ENCODE measurements at regions not wholly inside any gene's neighbourhood (a gene's known extent, or its start where the extent isn't known, plus 50 kb on each side); places are given as distances from the start of the nearest gene placed in this dataset.

GRCh38 chr7:400901-401485 is 111.0 kb downstream of the FOXL3 start:
- no peak for ATAC-seq
- Histone ChIP-seq H3K27me3 (peaks cover 0 to 15% (median 2%) of the 10 kb centered on the region in 9 donors), H3K9me3 (peaks cover 0 to 35% (median 10%) of the 10 kb centered on the region in 12 donors), H3K4me1 (no peaks in the 10 kb centered on the region), H3K36me3 (no peaks in the 10 kb centered on the region), H3K27ac (no peak overlapping the region), H3K4me3 (no peak overlapping the region)
- DNase-seq: peak in 3 of 5 donors; percentile 12 to 33 (median 16)
- intact Hi-C loops (cut with DNase I): no loop called here
- WGBS, 4 donors: 79 to 88% (median 83%) methylated on average over 7 to 9 of the region's 9 CpGs
- TF ChIP-seq POLR2A (IDR thresholded peaks at IDR 0.05): no peak
- TF ChIP-seq, protein P1, sequence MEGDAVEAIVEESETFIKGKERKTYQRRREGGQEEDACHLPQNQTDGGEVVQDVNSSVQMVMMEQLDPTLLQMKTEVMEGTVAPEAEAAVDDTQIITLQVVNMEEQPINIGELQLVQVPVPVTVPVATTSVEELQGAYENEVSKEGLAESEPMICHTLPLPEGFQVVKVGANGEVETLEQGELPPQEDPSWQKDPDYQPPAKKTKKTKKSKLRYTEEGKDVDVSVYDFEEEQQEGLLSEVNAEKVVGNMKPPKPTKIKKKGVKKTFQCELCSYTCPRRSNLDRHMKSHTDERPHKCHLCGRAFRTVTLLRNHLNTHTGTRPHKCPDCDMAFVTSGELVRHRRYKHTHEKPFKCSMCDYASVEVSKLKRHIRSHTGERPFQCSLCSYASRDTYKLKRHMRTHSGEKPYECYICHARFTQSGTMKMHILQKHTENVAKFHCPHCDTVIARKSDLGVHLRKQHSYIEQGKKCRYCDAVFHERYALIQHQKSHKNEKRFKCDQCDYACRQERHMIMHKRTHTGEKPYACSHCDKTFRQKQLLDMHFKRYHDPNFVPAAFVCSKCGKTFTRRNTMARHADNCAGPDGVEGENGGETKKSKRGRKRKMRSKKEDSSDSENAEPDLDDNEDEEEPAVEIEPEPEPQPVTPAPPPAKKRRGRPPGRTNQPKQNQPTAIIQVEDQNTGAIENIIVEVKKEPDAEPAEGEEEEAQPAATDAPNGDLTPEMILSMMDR (IDR thresholded peaks at IDR 0.05): no peak

DNA sequence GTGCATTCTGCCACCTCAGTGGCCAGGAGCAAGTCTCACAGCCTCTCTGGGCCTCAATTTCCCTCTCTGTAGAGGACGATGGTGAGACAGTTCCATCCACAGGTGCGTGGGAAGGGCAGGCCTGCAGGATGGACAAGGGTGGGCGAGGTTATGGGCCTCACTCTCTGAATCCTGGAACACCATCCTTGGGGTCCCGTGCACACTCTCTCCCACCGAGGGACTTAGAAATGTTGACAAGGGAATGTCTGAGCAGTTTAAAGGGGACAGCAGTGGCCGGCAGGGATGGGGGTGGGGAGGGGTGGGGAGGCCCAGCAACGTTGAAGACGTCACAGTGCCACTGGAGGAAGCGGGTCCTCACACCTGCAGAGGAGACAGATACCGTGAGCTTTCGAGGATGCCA is 111.5 kb downstream of the FOXL3 start:
- H3K4me1 ChIP-seq: no peaks in the 10 kb centered on the region
- no peak overlapping the region for H3K4me3 ChIP-seq
- peak in 1 of 5 donors; percentile 5 for DNase-seq
- peaks cover 0 to 30% (median 7%) of the 10 kb centered on the region in 12 donors for H3K9me3 ChIP-seq
- WGBS, 4 donors: 86 to 91% (median 90%) methylated on average over 6 to 11 of the region's 11 CpGs
- H3K27me3 ChIP-seq: peaks cover 0 to 17% (median 2%) of the 10 kb centered on the region in 9 donors
- H3K27ac ChIP-seq: no peak overlapping the region
- no peak for ATAC-seq
- TF ChIP-seq, protein P1 (IDR thresholded peaks at IDR 0.05): no peak
- no peak for TF ChIP-seq POLR2A (IDR thresholded peaks at IDR 0.05)
- no peaks in the 10 kb centered on the region for H3K36me3 ChIP-seq
- intact Hi-C loops (cut with DNase I): no loop called here

DNA sequence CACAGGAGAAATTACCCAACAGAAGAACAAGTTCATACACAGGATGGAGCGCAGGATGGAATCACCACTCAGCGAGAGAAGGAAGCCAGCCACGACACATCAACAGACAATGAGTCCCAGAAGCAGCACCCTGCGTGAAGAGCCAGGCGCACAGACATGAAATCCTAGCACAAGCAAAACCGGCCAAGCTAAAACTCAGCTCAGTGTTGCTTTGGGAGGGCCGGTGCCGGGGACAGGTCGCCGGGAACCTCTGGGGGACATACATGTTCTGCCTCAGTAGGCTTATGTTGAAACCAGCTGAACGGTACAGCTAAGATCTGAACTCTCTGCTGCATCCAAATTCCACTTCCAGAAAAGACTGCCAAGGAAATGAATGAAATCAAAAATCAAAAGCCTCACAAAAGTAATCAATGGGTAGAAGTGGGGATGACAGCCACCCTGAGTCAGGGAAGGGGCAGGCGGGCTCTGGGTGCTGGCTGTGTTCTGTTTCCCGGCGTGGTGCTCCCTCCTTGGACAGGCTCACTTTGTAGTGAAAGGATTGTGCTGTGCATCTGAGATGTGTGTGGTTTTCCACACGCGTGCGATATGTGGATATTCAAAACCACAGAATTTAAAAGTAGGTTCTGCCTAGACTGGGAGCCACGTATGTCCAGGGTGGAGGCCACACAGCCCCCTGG is 114.7 kb downstream of the PDGFA start:
- Histone ChIP-seq H3K36me3 (no peaks in the 10 kb centered on the region), H3K9me3 (no peaks in the 10 kb centered on the region), H3K4me3 (no peak overlapping the region), H3K27me3 (peaks cover 0 to 26% (median 4%) of the 10 kb centered on the region in 9 donors), H3K27ac (no peak overlapping the region), H3K4me1 (no peaks in the 10 kb centered on the region)
- no peak for ATAC-seq
- 87 to 90% (median 89%) methylated on average over 18 of the region's 18 CpGs for WGBS, 4 donors
- TF ChIP-seq, protein P1 (IDR thresholded peaks at IDR 0.05): no peak
- TF ChIP-seq POLR2A (IDR thresholded peaks at IDR 0.05): no peak
- no peak for DNase-seq
- intact Hi-C loops (cut with DNase I): no loop called here

- Histone ChIP-seq H3K36me3 (no peaks in the 10 kb centered on the region), H3K27me3 (peaks cover 0 to 26% (median 5%) of the 10 kb centered on the region in 9 donors), H3K27ac (no peak overlapping the region), H3K4me3 (no peak overlapping the region), H3K4me1 (no peaks in the 10 kb centered on the region), H3K9me3 (no peaks in the 10 kb centered on the region)
- 49 to 58% (median 54%) methylated on average over 15 to 20 of the region's 20 CpGs for WGBS, 4 donors
- DNase-seq (peak in 4 of 5 donors; percentile 4 to 46 (median 20)), ATAC-seq (no peak)
- TF ChIP-seq, protein P1 (IDR thresholded peaks at IDR 0.05): no peak
- no peak for TF ChIP-seq POLR2A (IDR thresholded peaks at IDR 0.05)
- intact Hi-C loops (cut with DNase I): no loop called here
These were observed 114.0 kb downstream of the PDGFA start for GRCh38 chr7:405489-406211.

Measured in heart left ventricle (tissue), 16 donors.